ENCODE measurements at regions not wholly inside any gene's neighbourhood (a gene's known extent, or its start where the extent isn't known, plus 50 kb on each side); places are given as distances from the start of the nearest gene placed in this dataset.

DNA sequence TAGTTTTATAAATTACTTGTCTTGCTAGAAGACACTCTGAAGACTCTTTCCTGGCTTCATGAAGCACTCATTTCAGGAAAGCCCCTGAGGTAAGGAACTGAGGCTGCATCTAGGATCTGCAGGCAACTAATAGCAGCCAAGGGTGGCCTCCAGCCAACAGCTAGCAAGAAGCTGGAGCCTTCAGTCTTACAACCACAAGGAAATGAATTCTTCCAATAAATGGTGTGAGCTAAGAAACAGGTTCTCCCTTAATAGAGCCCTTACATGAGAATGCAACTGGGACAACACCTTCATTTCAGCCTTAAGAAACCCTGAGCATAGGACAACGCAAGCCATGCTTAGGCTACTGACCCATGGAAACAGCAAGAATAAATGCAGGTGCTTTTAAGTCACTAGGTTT is 254.6 kb upstream of the RBBP8 start:
- no peak for DNase-seq

DNA sequence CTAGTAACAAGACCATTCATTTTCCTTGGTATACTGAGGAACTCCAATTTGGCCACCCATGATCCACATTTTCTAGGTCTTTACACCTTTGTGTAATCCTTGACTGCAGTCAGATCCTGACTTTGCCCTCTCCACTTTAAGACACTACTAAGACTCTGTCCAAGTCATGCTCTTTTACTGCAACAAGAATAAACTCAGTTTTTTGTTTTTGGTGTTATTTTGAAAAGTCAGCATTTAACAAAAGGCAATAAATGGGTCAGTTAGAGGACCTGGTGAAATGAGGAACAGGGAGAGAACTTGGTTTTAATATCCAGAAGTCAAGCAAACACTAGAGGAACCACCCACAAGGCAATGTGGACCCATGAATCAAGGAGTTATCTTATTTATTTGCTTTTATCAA is 252.2 kb upstream of the RBBP8 start:
- no peak for DNase-seq

GRCh38 chr18:22681908-22682307 is 251.2 kb upstream of the RBBP8 start:
- no peak for DNase-seq

DNA sequence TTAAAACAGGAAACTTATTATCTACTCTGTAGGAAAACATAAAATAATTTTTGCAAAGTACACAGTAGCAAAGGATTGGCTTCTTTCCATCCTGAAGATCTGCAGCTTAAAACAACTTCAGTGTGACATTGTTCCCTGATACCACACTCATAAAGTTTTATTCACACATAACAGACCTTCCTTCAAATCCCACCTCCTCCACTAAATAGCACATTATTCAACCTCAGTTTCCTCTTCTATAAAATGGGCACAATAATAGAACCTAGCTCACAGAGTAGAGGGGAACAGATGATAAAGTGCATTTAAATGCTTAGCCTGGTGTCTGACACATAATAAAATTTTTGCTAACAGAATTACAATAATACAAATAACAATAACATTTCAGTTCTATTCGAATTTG is 250.4 kb upstream of the RBBP8 start:
- no peak for DNase-seq

- no peak for DNase-seq
Measured at GRCh38 chr18:22683196-22683676, 249.9 kb upstream of the RBBP8 start.

DNA sequence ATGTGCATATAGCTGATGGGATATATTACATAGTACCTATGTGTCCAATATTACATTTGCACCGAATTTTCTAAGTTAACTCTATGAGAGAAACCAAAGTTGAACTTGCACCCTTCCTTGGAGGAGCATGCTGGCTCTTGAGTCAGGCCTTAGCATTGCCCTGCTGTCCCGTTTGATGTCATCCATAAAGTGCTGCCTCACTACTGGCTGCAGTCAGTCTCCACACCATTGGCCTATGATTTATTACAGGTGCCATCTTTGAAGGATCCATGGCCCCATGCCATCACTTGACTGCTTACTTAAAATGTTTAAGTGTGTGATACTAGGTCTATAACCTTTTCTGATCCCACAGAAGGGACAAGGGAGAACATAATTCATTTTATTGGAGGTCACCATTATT is 249.3 kb upstream of the RBBP8 start:
- no peak for DNase-seq

GRCh38 chr18:22684268-22684667 is 248.9 kb upstream of the RBBP8 start:
- DNase-seq = no peak

- no peak for DNase-seq
Measured at GRCh38 chr18:22685788-22686187, 247.3 kb upstream of the RBBP8 start.

DNA sequence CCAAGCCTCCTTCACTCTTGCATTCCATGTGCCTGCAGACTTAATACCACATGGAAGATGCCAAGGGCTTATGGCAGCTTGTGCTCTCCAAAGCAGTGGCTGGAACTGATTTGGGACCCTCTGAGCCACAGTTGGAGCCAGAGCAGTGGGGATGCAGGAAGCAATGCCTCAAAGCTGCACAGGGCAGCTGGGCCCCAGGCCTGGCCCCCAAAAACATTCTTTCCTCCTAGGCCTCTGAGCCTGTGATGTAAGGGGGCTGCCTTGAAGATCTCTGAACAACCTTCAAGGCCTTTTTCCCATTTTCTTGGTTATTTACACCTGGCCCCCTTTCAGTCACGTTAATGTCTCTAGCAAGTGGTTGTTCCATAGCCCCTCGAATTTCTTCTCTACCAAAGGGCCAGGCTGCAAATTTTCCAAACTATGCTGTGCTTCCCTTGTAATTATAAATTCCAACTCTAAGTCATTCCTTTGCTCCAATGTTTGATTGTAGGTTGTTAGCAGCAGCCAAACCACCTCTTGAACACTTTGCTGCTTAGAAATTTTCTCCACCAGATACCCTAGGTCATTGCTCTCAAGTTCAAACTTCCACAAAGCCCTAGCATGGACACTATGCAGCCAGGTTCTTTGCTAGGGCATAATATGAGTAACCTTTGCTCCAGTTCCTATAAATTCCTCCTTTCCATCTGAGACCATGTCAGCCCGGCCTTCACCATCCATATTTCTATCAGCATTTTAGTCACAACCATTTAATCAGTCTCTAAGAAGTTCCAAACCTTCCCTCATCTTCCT is 245.0 kb upstream of the RBBP8 start:
- no peak for DNase-seq

DNA sequence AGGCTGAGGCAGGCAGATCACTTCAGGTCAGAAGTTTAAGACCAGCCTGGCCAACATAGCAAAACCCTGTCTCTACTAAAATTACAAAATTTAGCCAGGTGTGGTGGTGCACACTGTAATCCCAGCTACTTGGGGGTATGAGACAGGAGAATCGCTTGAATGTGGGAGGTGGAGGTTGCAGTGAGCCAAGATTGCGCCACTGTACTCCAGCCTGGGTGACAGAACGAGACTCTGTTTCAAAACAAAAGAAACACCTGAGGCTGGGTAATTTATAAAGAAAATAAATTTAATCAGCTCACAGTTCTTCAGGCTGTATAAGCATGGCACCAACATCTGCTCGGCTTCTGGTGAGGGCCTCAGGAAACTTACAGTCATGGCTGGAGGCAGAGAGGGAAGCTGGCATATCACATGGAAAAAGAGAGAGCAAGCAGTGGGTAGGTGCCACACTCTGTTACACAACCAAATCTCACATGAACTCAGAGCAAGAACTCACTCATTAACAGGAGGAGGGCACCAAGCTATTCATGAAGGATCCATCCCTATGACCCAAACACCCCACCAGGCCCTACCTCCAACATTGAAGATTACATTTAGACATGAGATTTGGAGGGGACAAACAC is 244.1 kb upstream of the RBBP8 start:
- DNase-seq = no peak

DNA sequence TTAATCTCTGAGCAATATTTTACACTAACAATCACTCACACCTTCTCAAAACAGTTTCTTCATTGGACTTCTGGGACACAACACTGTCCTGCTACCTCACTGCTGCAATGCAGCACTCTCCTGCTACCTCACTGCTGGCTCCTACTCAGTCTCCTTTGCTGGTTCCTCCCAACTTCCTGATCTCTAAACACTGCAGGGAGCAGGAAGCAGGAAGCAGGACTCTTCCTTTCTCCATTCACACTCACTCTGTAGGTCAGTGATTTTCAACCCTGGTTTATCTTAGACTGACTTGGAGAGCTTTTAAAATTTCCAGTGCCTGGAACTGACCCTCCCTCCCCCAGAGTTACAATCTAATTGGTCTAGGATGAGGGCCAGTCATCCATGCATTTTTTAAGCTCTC is 243.4 kb upstream of the RBBP8 start:
- DNase-seq = no peak

GRCh38 chr18:22690556-22690955 is 242.6 kb upstream of the RBBP8 start:
- no peak for DNase-seq

DNA sequence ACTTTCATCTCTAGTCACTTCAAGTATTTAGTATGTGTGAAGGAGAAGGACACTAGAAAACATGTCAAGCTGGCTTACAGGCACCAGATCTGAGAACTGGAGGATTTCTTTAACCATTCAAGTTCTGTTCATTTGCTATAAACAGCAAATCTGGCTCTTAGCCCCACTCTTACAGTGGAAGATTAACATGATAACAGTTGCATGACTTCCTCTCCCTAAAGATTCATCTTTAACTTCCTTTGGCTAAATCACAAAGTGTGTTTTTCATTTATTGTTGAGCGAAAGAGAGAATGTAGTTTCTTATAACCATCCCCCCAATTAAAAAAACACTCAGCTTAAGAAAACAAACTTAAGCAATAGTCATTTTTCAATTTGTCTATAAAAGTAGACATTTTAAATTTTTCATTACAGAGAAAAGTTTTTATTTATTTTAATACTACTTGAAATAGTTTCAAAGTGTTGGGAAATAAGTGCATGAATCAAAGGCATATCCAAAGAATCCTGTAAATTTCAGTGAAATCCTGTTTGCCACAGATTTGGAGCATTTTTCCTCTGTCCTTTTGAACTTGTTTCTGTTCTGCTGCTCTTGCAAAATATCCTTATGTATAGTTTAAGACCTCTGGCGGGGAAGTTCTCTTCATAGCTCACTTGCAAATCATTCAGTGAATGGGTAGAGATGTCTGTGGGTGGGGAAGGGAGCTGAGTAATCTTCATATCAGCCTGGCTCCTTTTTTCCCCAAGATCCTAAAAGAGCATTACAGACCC is 241.0 kb upstream of the RBBP8 start:
- DNase-seq = no peak

- no peak for DNase-seq
Measured at GRCh38 chr18:22694954-22695353, 238.2 kb upstream of the RBBP8 start.

DNA sequence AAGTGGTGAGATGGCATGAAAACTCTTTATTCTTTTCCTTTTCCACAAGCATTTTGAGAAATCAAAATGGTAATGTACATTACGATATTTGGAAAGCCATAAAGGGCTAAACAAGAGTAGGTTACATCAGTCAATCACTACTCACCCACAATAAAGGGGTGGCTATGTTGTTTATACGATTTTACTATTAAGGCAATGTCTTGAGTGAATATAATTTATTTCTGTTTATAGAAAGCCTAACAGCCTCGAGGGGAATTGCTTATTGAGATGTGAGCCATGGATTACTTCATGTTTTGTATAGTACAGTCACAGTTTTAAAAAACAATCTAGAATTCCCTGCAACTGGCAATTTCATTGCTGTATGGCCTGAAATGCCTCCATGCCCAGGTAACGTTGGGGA is 237.5 kb upstream of the RBBP8 start:
- DNase-seq = no peak

DNA sequence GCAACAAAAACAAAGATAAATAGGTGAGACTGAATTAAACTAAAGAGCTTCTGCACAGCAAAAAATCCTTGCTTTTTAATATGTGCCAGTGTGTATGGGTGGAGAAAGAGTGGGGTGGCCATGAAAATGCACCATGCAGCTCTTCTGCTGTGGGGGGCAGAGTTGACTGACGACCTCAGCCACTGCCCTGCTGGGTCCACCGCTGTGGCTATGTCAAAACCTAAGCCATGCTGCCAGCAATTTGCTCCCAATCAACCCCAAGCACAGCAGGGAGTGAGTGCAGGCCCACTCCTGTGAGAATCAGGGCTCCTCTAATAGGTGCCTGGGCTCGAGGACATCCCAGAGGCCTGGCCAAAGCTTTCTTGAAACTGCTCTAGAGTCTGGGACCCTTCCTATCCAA is 235.6 kb upstream of the RBBP8 start:
- no peak for DNase-seq

GRCh38 chr18:22698711-22699110 is 234.4 kb upstream of the RBBP8 start:
- no peak for DNase-seq

DNA sequence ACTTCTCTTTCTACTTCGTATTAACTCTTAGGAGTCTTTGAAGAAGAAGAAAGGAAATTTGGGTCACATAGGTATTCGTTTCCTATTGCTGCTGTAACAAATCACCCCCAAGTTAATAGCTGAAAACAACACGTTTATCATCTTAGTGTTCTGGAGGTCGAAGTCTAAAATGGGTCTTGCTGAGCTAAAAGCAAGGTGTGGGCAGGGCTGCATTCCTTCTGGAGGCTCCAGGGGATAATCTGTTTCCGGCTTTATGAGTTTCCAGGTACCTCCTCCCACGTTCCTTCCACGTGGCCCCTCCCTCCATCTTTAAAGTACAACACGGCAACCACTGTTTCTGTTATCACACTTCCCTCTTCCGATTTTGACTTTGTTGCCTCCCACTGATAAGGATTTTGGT is 233.5 kb upstream of the RBBP8 start:
- DNase-seq = no peak

DNA sequence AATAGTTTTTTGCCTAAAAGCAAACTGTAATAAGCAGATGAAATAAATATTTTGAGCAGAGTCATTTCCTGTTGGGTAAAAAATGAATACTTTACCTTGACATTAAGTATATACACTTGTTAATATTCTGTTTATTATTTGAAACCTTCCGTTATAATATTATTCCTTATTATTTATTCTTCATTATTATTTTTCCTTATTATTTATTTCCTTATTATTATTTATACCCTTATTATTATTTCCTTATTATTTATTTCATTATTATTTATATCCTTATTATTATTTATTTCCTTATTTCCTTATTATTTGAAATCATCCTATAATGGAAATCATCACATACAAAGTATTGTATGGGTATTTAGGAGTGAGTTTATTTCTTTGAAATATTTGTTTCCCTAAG is 232.2 kb upstream of the RBBP8 start:
- DNase-seq = no peak

DNA sequence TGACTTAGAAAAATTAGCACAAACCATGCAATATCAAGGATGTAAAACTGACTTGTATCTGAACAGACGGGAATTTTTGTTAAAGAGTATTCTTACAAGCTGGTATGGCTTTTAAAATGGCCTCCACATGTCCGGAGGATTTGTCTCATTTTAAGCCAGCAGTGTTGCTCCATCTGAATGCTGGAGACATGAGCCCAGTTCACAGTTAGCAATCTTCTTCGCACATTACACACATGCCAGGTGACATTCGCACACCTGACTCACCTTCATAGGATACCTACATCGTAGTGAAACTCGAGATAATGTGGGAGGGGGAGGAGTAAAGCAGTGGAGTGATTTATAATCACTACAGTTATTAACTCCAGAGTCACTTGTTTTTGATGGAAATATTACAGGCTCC is 231.8 kb upstream of the RBBP8 start:
- no peak for DNase-seq

GRCh38 chr18:22701795-22702194 is 231.3 kb upstream of the RBBP8 start:
- DNase-seq = no peak

GRCh38 chr18:22702806-22703205 is 230.3 kb upstream of the RBBP8 start:
- no peak for DNase-seq

- peak; percentile 53 for DNase-seq
Measured at GRCh38 chr18:22703883-22704585, 229.1 kb upstream of the RBBP8 start.

DNA sequence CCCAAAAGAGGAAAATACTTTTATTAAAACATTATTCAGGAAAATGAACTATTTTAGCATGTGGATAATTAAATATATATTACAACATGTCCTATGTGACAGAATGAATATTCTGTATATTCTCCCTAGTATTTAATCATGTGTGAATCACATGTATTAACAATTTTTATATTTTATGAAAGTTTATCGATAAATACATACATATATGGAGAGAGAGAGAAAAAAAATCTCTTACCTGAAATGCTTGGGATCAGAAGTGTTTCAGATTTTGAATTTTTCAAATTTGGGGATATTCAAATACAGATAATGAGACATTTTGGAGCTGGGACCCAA is 228.6 kb upstream of the RBBP8 start:
- no peak for DNase-seq
